Epithelial cell of esophagus (primary cell): ENCODE measurements at regions not wholly inside any gene's neighbourhood (a gene's known extent, or its start where the extent isn't known, plus 50 kb on each side); places are given as distances from the start of the nearest gene placed in this dataset.

Source experiments
- DNase-seq: peaks from one replicate; pipeline ENCODE4 v3.0.0; 2010; ENCODE audit warnings: low read depth
- H3K4me3 ChIP-seq: 2 replicates; pipeline ENCODE4 v1.5.1; 2011; ENCODE audit warnings: mild to moderate bottlenecking, low read length, control low read depth
- CTCF ChIP-seq: IDR thresholded peaks from 2 replicates; pipeline ENCODE4 v1.5.1; 2011; ENCODE audit warnings: low read depth, mild to moderate bottlenecking, low read length, control low read depth, inconsistent platforms; ENCODE audit not compliant: insufficient read depth; ENCODE audit errors: missing control alignments

- no peak for DNase-seq
- no peak for TF ChIP-seq CTCF
Observed at GRCh38 chr13:78998630-78999315, 339.8 kb upstream of the OBI1 start.

GRCh38 chr13:78997902-78998629, 339.1 kb upstream of the OBI1 start:
- no peak for DNase-seq
- no peak for TF ChIP-seq CTCF
- no peak overlapping the region for H3K4me3 ChIP-seq

More at GRCh38 chr13:78998630-78999315, 339.8 kb upstream of the OBI1 start:
- no peak overlapping the region for H3K4me3 ChIP-seq

GRCh38 chr13:78993792-78994191, 334.8 kb upstream of the OBI1 start:
- TF ChIP-seq CTCF, result no peak
- no peak overlapping the region for H3K4me3 ChIP-seq
- DNase-seq, result no peak

- TF ChIP-seq CTCF, result no peak
- no peak overlapping the region for H3K4me3 ChIP-seq
- no peak for DNase-seq
Observed at GRCh38 chr13:78981913-78982312, 323.0 kb upstream of the OBI1 start.

GRCh38 chr13:78979349-78979748, 320.4 kb upstream of the OBI1 start:
- no peak overlapping the region for H3K4me3 ChIP-seq
- TF ChIP-seq CTCF, result no peak
- DNase-seq, result no peak

GRCh38 chr13:78978381-78978998, 319.5 kb upstream of the OBI1 start:
- peak; percentile 74 for DNase-seq
- TF ChIP-seq CTCF, result peak; percentile 74
- H3K4me3 ChIP-seq, result no peak overlapping the region
